ENCODE measurements at regions not wholly inside any gene's neighbourhood (a gene's known extent, or its start where the extent isn't known, plus 50 kb on each side); places are given as distances from the start of the nearest gene placed in this dataset.

DNA sequence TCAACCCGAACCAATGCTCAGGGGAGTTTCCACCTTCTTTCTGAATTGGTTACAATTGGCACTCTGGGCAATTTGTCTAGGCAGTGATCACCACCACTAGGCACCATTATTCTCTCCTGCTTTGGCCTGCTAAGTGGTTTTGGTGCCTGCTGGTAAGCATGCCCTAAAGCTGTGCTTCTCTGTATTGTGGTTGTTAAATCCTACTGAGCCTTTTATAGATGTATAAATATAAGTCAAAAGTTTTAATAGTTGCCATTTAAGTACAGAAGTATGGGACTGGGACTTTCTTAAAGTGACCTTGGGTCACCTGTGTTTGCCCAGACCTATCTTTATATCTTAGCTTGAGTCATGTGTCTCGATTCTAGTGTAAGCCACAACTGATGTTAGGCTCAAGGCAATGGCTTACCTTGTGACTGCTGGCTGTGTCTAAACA, 475.9 kb downstream of the SLC16A7 start:
- Histone ChIP-seq H3K27ac (ENCODE audit: insufficient read depth, low read depth, low read length, poor library complexity, severe bottlenecking) (no peak overlapping the region), H3K4me3 (ENCODE audit: insufficient read depth, low read depth, low read length) (no peak overlapping the region), H3K27me3 (ENCODE audit: control insufficient read depth, insufficient read depth, low read length, poor library complexity, severe bottlenecking) (no peaks in the 10 kb centered on the region), H3K4me1 (ENCODE audit: control insufficient read depth, insufficient read depth, low read length) (no peaks in the 10 kb centered on the region), H3K36me3 (ENCODE audit: control insufficient read depth, insufficient read depth, low read length) (no peaks in the 10 kb centered on the region), H3K9me3 (ENCODE audit: control insufficient read depth, low read length) (no peaks in the 10 kb centered on the region)
- WGBS, 2 experiments = 88 to 98% methylated on average over 2 of the region's 2 CpGs

DNA sequence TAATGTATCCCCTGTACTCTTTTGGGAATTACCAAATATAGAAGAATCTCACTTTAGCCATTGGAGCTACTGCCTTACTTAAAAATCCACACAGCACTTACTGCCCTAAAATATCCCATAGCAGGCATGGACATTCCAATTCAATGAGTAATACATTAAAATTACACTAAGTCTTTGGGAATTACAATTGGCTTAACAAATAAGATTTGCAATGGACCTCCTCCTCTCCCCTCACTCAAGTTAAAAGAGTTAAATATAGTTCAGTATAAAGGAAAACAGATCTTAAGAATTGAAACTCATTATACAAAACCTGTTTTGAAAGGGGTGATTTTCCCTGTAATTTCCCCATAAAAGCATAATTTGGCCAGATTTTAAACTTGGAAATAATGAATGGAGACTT, 477.1 kb downstream of the SLC16A7 start:
- no peak overlapping the region for H3K4me3 ChIP-seq (ENCODE audit: insufficient read depth, low read depth, low read length)

DNA sequence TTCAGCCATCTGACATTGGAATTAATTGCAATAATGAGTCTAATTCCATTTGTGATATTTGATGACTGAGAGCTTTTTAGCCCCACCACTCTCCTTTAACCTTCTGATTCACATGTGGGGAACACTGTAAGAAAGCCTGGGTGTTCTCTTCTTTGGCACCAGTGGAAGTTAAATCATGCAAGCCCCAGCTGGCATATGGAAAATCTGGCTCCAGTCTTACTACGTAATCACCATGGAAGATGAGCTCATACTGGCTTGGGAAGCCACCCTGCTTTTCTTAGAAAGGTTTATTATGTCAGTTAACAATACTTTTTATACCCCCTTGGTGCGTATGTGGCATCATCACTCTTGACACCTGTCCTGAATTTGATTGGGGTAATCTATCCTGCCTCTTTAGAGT, 479.3 kb downstream of the SLC16A7 start:
- 97 to 100% methylated on average over 2 of the region's 2 CpGs for WGBS, 2 experiments
- Histone ChIP-seq H3K36me3 (ENCODE audit: control insufficient read depth, insufficient read depth, low read length) (no peaks in the 10 kb centered on the region), H3K4me3 (ENCODE audit: insufficient read depth, low read depth, low read length) (no peak overlapping the region), H3K9me3 (ENCODE audit: control insufficient read depth, low read length) (no peaks in the 10 kb centered on the region), H3K27me3 (ENCODE audit: control insufficient read depth, insufficient read depth, low read length, poor library complexity, severe bottlenecking) (no peaks in the 10 kb centered on the region), H3K27ac (ENCODE audit: insufficient read depth, low read depth, low read length, poor library complexity, severe bottlenecking) (no peak overlapping the region), H3K4me1 (ENCODE audit: control insufficient read depth, insufficient read depth, low read length) (no peaks in the 10 kb centered on the region)

More for the DNA sequence above, 477.1 kb downstream of the SLC16A7 start:
- Histone ChIP-seq H3K4me1 (ENCODE audit: control insufficient read depth, insufficient read depth, low read length) (no peaks in the 10 kb centered on the region), H3K27me3 (ENCODE audit: control insufficient read depth, insufficient read depth, low read length, poor library complexity, severe bottlenecking) (no peaks in the 10 kb centered on the region), H3K36me3 (ENCODE audit: control insufficient read depth, insufficient read depth, low read length) (no peaks in the 10 kb centered on the region), H3K9me3 (ENCODE audit: control insufficient read depth, low read length) (no peaks in the 10 kb centered on the region), H3K27ac (ENCODE audit: insufficient read depth, low read depth, low read length, poor library complexity, severe bottlenecking) (no peak overlapping the region)

DNA sequence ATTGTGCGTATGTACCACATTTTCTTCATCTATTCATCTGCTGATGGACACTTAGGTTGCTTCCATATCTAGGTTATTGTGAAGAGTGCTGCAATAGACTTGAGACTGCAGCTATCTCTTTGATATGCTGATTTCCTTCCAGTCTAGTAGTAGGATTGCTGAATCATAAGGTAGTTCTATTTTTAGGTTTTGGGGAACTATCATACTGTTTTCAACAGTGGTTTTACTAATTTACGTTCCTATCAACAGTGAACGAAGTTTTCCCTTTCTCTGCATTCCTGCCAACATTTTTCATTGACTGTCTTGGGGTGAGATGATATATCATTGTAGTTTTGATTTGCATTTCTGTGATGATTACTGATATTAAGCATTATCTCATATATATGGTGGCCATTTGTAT, 482.2 kb downstream of the SLC16A7 start:
- H3K4me1 ChIP-seq (ENCODE audit: control insufficient read depth, insufficient read depth, low read length) = no peaks in the 10 kb centered on the region
- H3K36me3 ChIP-seq (ENCODE audit: control insufficient read depth, insufficient read depth, low read length) = no peaks in the 10 kb centered on the region
- no peaks in the 10 kb centered on the region for H3K9me3 ChIP-seq (ENCODE audit: control insufficient read depth, low read length)
- H3K27me3 ChIP-seq (ENCODE audit: control insufficient read depth, insufficient read depth, low read length, poor library complexity, severe bottlenecking) = no peaks in the 10 kb centered on the region
- H3K27ac ChIP-seq (ENCODE audit: insufficient read depth, low read depth, low read length, poor library complexity, severe bottlenecking) = no peak overlapping the region
- 93% methylated on average over 3 of the region's 3 CpGs; no CpG with 5 or more reads in 1 of the 2 experiments for WGBS, 2 experiments
- no peak overlapping the region for H3K4me3 ChIP-seq (ENCODE audit: insufficient read depth, low read depth, low read length)

DNA sequence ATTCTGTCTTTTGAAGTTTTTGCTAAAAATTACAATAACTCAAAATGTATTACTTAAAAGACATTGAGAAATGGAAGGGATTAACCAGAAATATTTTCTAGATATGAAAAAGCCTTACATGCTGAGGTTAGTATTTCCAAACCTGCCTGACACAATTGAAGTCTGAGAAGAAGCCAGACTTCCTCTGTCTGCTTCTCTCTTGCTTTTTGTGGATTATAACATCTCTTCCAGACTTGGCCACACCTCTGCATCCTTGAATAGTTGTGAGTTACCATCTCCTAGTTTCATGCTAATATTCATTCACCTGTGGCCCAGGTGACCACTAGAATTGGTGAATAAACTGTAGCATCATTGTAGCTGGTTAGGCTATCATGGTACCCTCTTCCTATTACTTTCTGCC, 497.6 kb downstream of the SLC16A7 start:
- Histone ChIP-seq H3K27ac (ENCODE audit: insufficient read depth, low read depth, low read length, poor library complexity, severe bottlenecking) (no peak overlapping the region), H3K4me3 (ENCODE audit: insufficient read depth, low read depth, low read length) (no peak overlapping the region), H3K9me3 (ENCODE audit: control insufficient read depth, low read length) (no peaks in the 10 kb centered on the region), H3K4me1 (ENCODE audit: control insufficient read depth, insufficient read depth, low read length) (no peaks in the 10 kb centered on the region), H3K27me3 (ENCODE audit: control insufficient read depth, insufficient read depth, low read length, poor library complexity, severe bottlenecking) (no peaks in the 10 kb centered on the region), H3K36me3 (ENCODE audit: control insufficient read depth, insufficient read depth, low read length) (no peaks in the 10 kb centered on the region)

DNA sequence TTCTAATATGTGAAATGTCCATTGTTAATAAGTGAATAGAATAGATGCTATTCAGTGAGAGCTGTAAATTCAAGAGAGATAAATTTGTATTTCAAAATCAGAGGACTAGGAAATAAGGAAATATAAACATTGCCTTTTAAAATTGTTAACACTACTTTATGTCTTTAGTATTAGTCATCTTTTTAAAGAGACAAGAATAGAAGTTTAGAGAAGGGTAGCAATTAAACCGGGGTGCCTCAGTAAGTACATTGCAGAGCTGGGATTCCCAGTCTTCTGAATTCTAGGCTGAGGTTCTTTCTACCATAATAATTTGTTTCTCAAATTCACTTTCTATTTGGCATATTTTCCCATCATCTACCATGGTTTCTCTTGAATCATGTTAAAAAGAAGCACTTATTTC, 498.6 kb downstream of the SLC16A7 start:
- Histone ChIP-seq H3K9me3 (ENCODE audit: control insufficient read depth, low read length) (no peaks in the 10 kb centered on the region), H3K4me1 (ENCODE audit: control insufficient read depth, insufficient read depth, low read length) (no peaks in the 10 kb centered on the region), H3K27ac (ENCODE audit: insufficient read depth, low read depth, low read length, poor library complexity, severe bottlenecking) (no peak overlapping the region), H3K4me3 (ENCODE audit: insufficient read depth, low read depth, low read length) (no peak overlapping the region), H3K27me3 (ENCODE audit: control insufficient read depth, insufficient read depth, low read length, poor library complexity, severe bottlenecking) (no peaks in the 10 kb centered on the region), H3K36me3 (ENCODE audit: control insufficient read depth, insufficient read depth, low read length) (no peaks in the 10 kb centered on the region)
- 80 to 83% methylated on average over 1 of the region's 1 CpG for WGBS, 2 experiments

DNA sequence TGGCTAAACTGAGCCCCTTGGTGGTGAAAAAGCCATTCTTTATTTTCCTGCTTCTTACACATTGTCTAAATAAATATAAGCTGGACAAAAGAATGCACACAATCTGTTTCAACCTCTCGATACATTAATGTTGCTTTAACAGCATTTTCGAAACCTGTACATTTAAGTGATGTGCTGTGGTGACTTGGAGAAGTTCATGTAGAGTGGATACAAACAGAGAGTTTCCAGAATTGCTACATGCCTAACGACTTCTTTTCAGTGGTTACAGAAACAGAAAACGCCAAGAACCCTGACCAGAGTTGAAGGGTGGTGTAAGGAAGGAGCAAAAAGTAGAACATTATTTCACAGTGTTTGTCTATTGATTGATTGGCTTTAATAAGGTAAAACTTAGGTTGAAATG, 500.9 kb downstream of the SLC16A7 start:
- H3K9me3 ChIP-seq (ENCODE audit: control insufficient read depth, low read length) = peaks cover 3% of the 10 kb centered on the region
- H3K27me3 ChIP-seq (ENCODE audit: control insufficient read depth, insufficient read depth, low read length, poor library complexity, severe bottlenecking) = no peaks in the 10 kb centered on the region
- H3K36me3 ChIP-seq (ENCODE audit: control insufficient read depth, insufficient read depth, low read length) = no peaks in the 10 kb centered on the region
- no peak overlapping the region for H3K27ac ChIP-seq (ENCODE audit: insufficient read depth, low read depth, low read length, poor library complexity, severe bottlenecking)
- 93 to 95% methylated on average over 4 of the region's 4 CpGs for WGBS, 2 experiments
- no peaks in the 10 kb centered on the region for H3K4me1 ChIP-seq (ENCODE audit: control insufficient read depth, insufficient read depth, low read length)
- H3K4me3 ChIP-seq (ENCODE audit: insufficient read depth, low read depth, low read length) = no peak overlapping the region

DNA sequence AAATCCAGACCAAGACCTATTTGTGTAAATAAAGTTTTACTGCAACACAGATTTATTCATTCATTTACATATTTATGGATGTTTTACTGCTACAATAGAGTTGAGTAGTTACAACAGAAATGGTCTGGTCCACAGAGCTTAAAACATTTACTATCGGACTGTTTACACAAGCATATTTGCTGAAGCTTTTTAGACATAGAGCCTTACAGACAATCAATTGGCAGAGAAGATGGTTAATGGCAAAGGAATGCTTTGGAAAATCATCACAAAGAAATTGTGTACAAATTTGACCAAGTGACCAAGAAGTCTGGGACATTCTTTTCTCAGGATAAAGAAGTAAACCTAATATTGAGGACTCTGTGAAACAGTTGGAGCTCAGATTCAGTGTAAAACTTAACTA, 504.3 kb downstream of the SLC16A7 start:
- Histone ChIP-seq H3K4me3 (ENCODE audit: insufficient read depth, low read depth, low read length) (no peak overlapping the region), H3K9me3 (ENCODE audit: control insufficient read depth, low read length) (peaks cover 3% of the 10 kb centered on the region), H3K27me3 (ENCODE audit: control insufficient read depth, insufficient read depth, low read length, poor library complexity, severe bottlenecking) (no peaks in the 10 kb centered on the region), H3K36me3 (ENCODE audit: control insufficient read depth, insufficient read depth, low read length) (no peaks in the 10 kb centered on the region), H3K4me1 (ENCODE audit: control insufficient read depth, insufficient read depth, low read length) (no peaks in the 10 kb centered on the region), H3K27ac (ENCODE audit: insufficient read depth, low read depth, low read length, poor library complexity, severe bottlenecking) (no peak overlapping the region)
- 100% methylated on average over 1 of the region's 1 CpG; no CpG with 5 or more reads in 1 of the 2 experiments for WGBS, 2 experiments

DNA sequence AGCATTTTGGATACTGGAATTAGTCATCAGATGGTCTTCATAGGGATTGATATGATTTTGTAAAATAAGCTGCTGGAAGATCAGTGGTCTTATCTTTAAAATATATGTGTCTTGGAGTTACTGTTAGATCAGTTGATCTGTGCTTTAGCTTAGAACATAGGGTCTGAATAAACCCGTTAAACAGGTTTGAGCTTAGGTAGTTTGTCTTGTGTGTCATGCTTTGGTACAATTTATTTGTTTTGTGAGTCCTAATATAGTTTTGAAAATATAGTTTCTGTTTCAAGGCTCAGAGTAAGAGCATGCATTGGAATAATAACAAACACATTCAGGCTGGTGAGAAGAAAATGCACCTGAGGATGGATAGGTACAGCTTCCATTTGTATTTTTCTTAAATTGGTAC, 505.0 kb downstream of the SLC16A7 start:
- Histone ChIP-seq H3K27ac (ENCODE audit: insufficient read depth, low read depth, low read length, poor library complexity, severe bottlenecking) (no peak overlapping the region), H3K9me3 (ENCODE audit: control insufficient read depth, low read length) (peaks cover 3% of the 10 kb centered on the region), H3K27me3 (ENCODE audit: control insufficient read depth, insufficient read depth, low read length, poor library complexity, severe bottlenecking) (no peaks in the 10 kb centered on the region), H3K4me1 (ENCODE audit: control insufficient read depth, insufficient read depth, low read length) (no peaks in the 10 kb centered on the region), H3K4me3 (ENCODE audit: insufficient read depth, low read depth, low read length) (no peak overlapping the region), H3K36me3 (ENCODE audit: control insufficient read depth, insufficient read depth, low read length) (no peaks in the 10 kb centered on the region)
- WGBS, 2 experiments = 86 to 94% methylated on average over 1 of the region's 1 CpG

DNA sequence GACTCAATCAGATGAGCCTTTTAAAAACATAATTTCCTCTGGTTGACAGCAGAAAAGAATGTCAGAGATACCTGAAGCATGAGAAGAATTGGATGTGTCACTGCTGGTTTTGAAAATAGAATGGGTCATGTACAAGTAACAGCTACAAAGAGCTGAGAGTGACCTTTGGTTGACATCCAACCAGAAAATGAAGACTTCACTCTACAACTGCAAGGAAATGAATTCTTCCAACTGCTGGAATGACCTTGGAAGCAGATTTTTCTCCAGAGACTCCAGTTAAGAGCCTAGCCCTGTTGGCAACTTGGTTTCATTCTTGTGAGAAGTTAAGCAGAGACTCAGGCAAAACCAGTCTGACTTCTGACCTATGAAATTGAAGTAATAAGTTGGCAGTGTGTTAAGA, 505.9 kb downstream of the SLC16A7 start:
- no peaks in the 10 kb centered on the region for H3K36me3 ChIP-seq (ENCODE audit: control insufficient read depth, insufficient read depth, low read length)
- no peak overlapping the region for H3K27ac ChIP-seq (ENCODE audit: insufficient read depth, low read depth, low read length, poor library complexity, severe bottlenecking)
- no peaks in the 10 kb centered on the region for H3K4me1 ChIP-seq (ENCODE audit: control insufficient read depth, insufficient read depth, low read length)
- no peak overlapping the region for H3K4me3 ChIP-seq (ENCODE audit: insufficient read depth, low read depth, low read length)
- H3K27me3 ChIP-seq (ENCODE audit: control insufficient read depth, insufficient read depth, low read length, poor library complexity, severe bottlenecking) = no peaks in the 10 kb centered on the region
- peaks cover 3% of the 10 kb centered on the region for H3K9me3 ChIP-seq (ENCODE audit: control insufficient read depth, low read length)

DNA sequence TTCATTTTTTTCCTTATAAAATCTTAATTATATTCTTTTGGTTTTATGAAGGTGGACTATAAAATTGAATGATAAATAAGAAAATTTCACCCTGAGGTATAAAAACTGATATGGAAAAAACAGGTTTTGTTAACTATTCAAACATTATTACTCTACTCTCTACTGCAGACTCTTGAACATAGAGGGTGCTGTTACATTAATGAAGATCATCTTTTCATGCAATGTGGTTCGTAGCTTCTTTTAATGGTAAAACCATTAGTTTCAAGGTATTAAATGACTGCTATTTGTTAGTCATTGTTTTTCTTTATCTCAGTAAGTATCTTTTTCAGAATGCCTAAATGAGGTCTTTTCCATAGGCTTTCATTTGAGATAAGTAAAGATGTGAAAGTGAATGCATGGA, 510.4 kb downstream of the SLC16A7 start:
- Histone ChIP-seq H3K36me3 (ENCODE audit: control insufficient read depth, insufficient read depth, low read length) (no peaks in the 10 kb centered on the region), H3K4me3 (ENCODE audit: insufficient read depth, low read depth, low read length) (no peak overlapping the region), H3K27ac (ENCODE audit: insufficient read depth, low read depth, low read length, poor library complexity, severe bottlenecking) (no peak overlapping the region), H3K4me1 (ENCODE audit: control insufficient read depth, insufficient read depth, low read length) (no peaks in the 10 kb centered on the region), H3K9me3 (ENCODE audit: control insufficient read depth, low read length) (no peaks in the 10 kb centered on the region), H3K27me3 (ENCODE audit: control insufficient read depth, insufficient read depth, low read length, poor library complexity, severe bottlenecking) (no peaks in the 10 kb centered on the region)
- 80% methylated on average over 1 of the region's 1 CpG; no CpG with 5 or more reads in 1 of the 2 experiments for WGBS, 2 experiments

Data from ectodermal cell (in vitro differentiated cells).